ENCODE measurements at regions not wholly inside any gene's neighbourhood (a gene's known extent, or its start where the extent isn't known, plus 50 kb on each side); places are given as distances from the start of the nearest gene placed in this dataset.

- DNase-seq = no peak
Observed at GRCh38 chr2:199624958-199625357, 167.2 kb upstream of the SATB2 start.

DNA sequence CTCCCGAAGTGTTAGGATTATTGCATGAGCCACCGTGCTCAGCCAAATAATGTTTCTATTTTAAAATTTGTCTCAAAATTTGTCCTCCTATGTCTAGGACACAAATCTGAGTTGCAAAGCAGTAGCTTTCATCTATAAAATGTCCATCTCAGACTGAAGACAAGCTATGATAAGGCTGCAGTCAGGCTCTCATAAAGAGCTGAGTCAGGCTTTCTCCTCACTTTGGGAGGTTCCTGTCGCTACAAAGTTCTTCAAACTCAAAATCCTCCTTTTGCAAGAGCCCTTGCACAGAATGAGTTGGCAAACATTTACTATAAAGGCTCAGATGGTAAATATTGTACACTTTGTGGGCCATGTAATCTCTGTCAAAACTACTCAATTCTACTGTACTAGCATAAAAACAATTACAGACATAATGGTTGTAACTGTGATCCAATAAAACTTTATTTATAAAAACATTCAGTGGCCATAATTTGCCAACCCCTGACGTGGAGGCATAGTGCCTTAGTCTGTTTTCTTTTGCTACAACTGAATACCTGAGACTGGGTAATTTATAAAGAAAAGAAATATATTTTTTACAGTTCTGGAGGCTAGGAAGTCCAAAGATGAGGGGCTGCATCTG is 154.9 kb upstream of the SATB2 start:
- no peak for DNase-seq

GRCh38 chr2:199607914-199608313 is 150.2 kb upstream of the SATB2 start:
- no peak for DNase-seq

- DNase-seq = no peak
Observed at GRCh38 chr2:199606193-199606780, 148.5 kb upstream of the SATB2 start.

DNA sequence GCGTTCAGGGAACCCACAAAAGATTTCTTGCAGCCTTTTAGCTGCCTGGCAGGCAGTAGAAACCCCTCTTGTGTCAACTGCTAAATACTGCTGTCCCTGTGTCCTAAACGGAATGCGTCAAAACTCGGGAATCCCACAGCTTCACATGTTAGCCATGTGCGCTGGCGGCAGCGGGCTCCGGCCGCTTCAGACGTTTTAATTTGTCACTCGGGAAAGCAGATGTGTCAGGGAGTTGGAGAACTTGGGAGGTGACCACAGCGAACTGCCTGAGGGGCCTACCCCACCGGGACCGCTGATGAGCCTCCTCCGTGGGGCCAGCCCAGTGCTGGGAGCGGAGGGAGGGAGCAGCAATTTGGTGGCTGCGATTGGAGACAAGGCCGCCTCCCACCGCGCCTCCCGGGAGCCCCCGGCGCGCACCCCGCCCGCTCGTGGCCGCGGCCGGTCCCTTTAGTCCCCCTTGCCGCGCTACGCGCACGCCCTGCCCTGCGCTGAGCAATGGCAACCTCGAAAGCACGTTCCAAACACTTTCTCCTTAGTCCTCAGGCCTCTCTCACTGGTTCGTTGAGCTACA is 146.1 kb upstream of the SATB2 start:
- no peak for DNase-seq

GRCh38 chr2:199602896-199603717 is 145.4 kb upstream of the SATB2 start:
- DNase-seq = no peak

DNA sequence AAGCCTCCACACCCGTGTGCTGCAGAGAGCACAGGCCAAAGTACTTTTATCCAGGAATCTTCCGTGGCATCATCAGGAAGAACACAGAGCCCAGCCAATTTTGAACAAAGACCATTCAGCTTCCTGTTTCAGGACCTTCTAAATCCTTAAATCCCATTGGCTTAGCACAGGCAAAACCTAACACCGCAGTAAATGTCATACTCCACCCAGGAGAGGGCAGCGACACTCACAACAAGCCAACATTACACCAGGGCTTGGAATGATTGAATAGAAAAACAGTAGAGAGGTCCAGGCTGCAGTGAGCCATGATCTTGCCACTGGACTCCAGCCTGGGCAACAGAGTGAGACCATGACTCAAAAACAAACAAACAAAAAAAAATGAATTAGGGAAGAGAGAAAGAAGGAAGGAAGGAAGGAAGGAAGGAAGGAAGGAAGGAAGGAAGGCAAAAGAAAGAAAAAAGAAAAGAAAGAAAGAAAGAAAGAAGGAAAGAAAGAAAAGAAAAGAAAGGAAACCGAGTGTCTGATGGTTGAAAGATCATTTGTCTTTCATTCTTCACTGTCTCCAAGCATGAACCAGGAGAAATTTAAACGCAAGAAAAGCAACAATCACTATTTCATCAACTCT is 144.6 kb upstream of the SATB2 start:
- no peak for DNase-seq

- DNase-seq = peak; percentile 15
Observed at GRCh38 chr2:199596549-199596948, 138.8 kb upstream of the SATB2 start.

- DNase-seq = no peak
Observed at GRCh38 chr2:199594443-199594842, 136.7 kb upstream of the SATB2 start.

- DNase-seq = no peak
Observed at GRCh38 chr2:199591826-199592225, 134.1 kb upstream of the SATB2 start.

DNA sequence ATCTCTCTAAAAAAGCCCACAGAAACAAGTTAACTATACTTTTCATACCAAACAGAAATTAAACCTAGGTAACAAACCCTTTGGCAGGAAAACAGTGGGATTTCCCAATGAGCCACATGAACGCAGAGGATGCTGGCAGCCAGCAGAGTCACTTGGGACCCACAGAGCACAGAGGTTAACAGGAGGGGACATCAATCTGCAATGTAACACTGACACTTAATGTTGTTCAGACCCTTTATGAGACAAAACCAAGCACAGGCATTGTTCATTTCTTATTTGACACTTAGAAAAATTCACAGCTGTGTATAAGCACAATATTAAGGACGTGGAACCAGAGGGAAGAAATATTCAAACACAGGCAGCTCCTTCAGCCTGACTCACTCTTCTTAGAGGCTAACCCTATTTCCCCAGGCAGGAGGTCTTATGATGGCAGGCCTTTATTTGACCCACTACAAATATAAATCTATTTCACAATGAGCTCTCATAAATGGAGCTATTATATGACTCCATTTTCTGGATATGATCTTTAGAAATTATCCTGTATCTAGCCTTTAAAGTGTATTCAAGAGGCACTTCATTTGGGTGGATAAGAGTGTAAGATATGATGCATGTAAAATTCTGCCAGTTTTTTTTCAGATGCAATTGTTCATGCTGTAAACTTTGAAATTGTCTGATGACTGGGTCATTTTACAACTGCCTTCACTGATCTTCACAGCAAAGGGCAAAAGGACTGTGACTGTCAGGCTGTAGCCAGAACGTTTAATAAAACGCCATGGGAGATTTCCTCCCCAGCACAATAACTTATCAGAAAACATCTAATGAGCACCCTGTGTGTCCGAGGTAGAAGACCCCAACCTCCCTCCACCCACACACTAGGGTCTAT is 132.8 kb upstream of the SATB2 start:
- DNase-seq = no peak

GRCh38 chr2:199589306-199589705 is 131.6 kb upstream of the SATB2 start:
- no peak for DNase-seq

DNA sequence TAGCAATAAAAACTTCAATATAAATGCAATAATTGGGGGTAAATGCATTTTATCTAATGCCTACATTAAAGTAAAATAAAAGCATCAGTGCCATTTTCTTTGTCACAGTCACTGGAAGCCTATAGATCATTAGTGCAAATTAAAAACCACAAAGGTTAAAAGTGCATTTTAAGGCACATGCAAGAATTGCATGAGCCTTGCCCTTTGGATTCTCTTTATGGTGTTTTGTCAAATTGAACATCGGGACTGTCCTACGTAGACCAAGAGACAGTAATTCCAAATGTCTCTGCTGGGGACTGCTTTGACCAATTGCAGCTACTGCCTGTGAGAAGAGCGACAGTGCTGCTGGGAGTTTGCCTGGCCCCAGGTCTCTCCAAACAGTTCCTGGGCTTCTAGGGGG is 130.3 kb upstream of the SATB2 start:
- no peak for DNase-seq

GRCh38 chr2:199586646-199587045 is 128.9 kb upstream of the SATB2 start:
- DNase-seq = no peak

- DNase-seq = no peak
Observed at GRCh38 chr2:199583676-199584075, 125.9 kb upstream of the SATB2 start.

DNA sequence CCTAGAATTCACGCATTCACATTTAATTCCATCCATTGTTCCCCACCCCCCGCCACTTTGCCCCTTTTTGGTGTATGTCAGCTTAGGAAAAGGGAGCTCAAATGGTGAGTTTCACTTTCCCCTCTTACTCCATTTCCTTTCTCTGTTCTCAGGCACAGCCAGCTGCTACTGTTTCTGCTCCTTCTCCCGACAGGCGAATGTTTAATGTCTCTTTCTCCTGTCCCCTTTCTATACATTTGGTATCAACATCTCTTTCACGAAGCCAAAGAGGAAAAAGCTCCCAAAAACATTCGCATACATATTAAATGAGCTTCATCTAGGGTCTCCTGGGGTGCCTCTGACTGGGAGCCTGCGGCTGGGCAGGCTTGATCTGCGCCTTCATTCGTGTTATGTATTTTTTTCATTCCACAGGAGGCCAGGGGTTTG is 124.2 kb upstream of the SATB2 start:
- no peak for DNase-seq

- DNase-seq = no peak
Observed at GRCh38 chr2:199581408-199581807, 123.7 kb upstream of the SATB2 start.

GRCh38 chr2:199575416-199575815 is 117.7 kb upstream of the SATB2 start:
- DNase-seq = no peak

DNA sequence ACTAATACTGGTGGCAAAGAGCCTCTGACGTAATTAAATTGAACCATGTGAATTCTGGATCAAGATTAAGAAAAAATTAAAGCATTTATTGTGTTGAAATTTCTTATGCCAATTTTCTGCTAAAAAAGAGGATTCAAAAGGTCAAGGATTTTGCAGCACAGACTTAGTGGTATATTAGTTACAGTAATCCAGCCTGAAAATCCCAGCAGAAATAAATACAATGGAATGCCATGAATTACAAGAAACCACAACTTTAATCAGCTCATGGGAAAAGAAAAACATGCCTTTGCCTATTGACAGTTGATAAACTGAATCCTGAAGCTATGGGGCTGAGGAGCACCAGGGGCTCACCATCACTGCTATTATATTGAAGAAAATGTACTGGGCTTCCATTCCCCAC is 114.8 kb upstream of the SATB2 start:
- no peak for DNase-seq

GRCh38 chr2:199570934-199571333 is 113.2 kb upstream of the SATB2 start:
- no peak for DNase-seq

GRCh38 chr2:199569336-199569735 is 111.6 kb upstream of the SATB2 start:
- no peak for DNase-seq

DNA sequence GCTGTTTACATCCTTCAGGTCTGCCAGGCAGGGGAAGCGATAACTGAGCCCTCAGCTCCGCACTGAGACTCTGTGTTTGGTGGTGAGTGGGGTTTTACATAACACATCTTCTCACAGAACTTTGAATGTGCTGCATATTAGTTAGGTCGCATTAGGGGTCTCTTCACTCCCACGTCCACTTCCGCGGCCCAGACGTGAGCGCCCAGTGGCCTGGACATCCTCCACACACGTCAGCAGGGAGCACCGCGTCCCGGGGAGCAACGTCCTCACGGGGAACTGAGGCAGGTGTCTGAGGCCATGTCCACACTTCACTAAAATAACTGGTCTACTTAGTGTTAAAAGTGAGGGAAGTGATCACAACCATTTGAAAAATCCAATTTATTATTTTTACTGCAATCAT is 100.4 kb upstream of the SATB2 start:
- no peak for DNase-seq
